IPS-20b (cell line): ENCODE measurements at regions not wholly inside any gene's neighbourhood (a gene's known extent, or its start where the extent isn't known, plus 50 kb on each side); places are given as distances from the start of the nearest gene placed in this dataset.

Experiments used
- H3K27ac ChIP-seq: one replicate; pipeline ENCODE4 v1.5.1; 2013; ENCODE audit warnings: low read length
- H3K27me3 ChIP-seq: 2 replicates; pipeline ENCODE4 v1.6.1; 2013; ENCODE audit warnings: mild to moderate bottlenecking, low read length, inconsistent platforms; ENCODE audit not compliant: insufficient read depth
- H3K36me3 ChIP-seq: 2 replicates; pipeline ENCODE4 v1.6.1; 2013; ENCODE audit warnings: low read depth, mild to moderate bottlenecking, inconsistent platforms, low read length, moderate library complexity; ENCODE audit not compliant: insufficient read depth
- H3K4me1 ChIP-seq: 2 replicates; pipeline ENCODE4 v1.6.1; 2013; ENCODE audit warnings: mild to moderate bottlenecking, control low read depth, inconsistent platforms, low read length, moderate library complexity; ENCODE audit not compliant: insufficient read depth
- H3K4me3 ChIP-seq: 2 replicates; pipeline ENCODE4 v1.5.1; 2013; ENCODE audit warnings: mild to moderate bottlenecking, low read length, inconsistent platforms
- H3K9ac ChIP-seq: 2 replicates; pipeline ENCODE4 v1.6.1; 2013; ENCODE audit warnings: low read depth, mild to moderate bottlenecking, inconsistent platforms, low read length, moderate library complexity
- H3K9me3 ChIP-seq: 2 replicates; pipeline ENCODE4 v1.6.1; 2013; ENCODE audit warnings: mild to moderate bottlenecking, low read depth, low read length, inconsistent platforms; ENCODE audit not compliant: insufficient read depth

GRCh38 chr16:85258629-85259028 lies 146.4 kb upstream of the CIBAR2 start:
- H3K9me3 ChIP-seq: no peaks in the 10 kb centered on the region
- peaks cover 4% of the 10 kb centered on the region; the same call in 1 of the 2 replicates for H3K4me1 ChIP-seq
- H3K4me3 ChIP-seq: no peak overlapping the region
- no peaks in the 10 kb centered on the region; the same call in 1 of the 2 replicates for H3K27me3 ChIP-seq
- no peak overlapping the region for H3K27ac ChIP-seq
- no peaks in the 10 kb centered on the region for H3K36me3 ChIP-seq
- H3K9ac ChIP-seq: no peak overlapping the region

- H3K9ac ChIP-seq: no peak overlapping the region
- no peak overlapping the region for H3K27ac ChIP-seq
- no peaks in the 10 kb centered on the region for H3K36me3 ChIP-seq
- H3K27me3 ChIP-seq: no peaks in the 10 kb centered on the region; the same call in 1 of the 2 replicates
- H3K4me3 ChIP-seq: no peak overlapping the region
- peaks cover 4% of the 10 kb centered on the region; the same call in 1 of the 2 replicates for H3K4me1 ChIP-seq
- H3K9me3 ChIP-seq: no peaks in the 10 kb centered on the region
Measured at GRCh38 chr16:85259115-85259831, 147.0 kb upstream of the CIBAR2 start.

GRCh38 chr16:85259832-85260167 lies 147.5 kb upstream of the CIBAR2 start:
- Histone ChIP-seq H3K4me1 (peaks cover 4% of the 10 kb centered on the region; the same call in 1 of the 2 replicates), H3K9me3 (no peaks in the 10 kb centered on the region), H3K9ac (no peak overlapping the region)

GRCh38 chr16:85261204-85261603 lies 148.9 kb upstream of the CIBAR2 start:
- H3K9ac ChIP-seq: no peak overlapping the region
- no peaks in the 10 kb centered on the region for H3K9me3 ChIP-seq
- peaks cover 4% of the 10 kb centered on the region; the same call in 1 of the 2 replicates for H3K4me1 ChIP-seq
- H3K27ac ChIP-seq: no peak overlapping the region
- H3K4me3 ChIP-seq: no peak overlapping the region
- no peaks in the 10 kb centered on the region; the same call in 1 of the 2 replicates for H3K27me3 ChIP-seq
- no peaks in the 10 kb centered on the region for H3K36me3 ChIP-seq

More at GRCh38 chr16:85259832-85260167, 147.5 kb upstream of the CIBAR2 start:
- no peaks in the 10 kb centered on the region for H3K36me3 ChIP-seq
- no peaks in the 10 kb centered on the region; the same call in 1 of the 2 replicates for H3K27me3 ChIP-seq
- H3K27ac ChIP-seq: no peak overlapping the region
- H3K4me3 ChIP-seq: no peak overlapping the region

- Histone ChIP-seq H3K27ac (no peak overlapping the region), H3K4me3 (no peak overlapping the region), H3K36me3 (no peaks in the 10 kb centered on the region), H3K9ac (no peak overlapping the region), H3K9me3 (no peaks in the 10 kb centered on the region), H3K27me3 (no peaks in the 10 kb centered on the region; the same call in 1 of the 2 replicates), H3K4me1 (peaks cover 4% of the 10 kb centered on the region; the same call in 1 of the 2 replicates)
Measured at GRCh38 chr16:85261657-85262557, 149.6 kb upstream of the CIBAR2 start.

- Histone ChIP-seq H3K27ac (no peak overlapping the region), H3K9me3 (no peaks in the 10 kb centered on the region), H3K4me1 (peaks cover 4% of the 10 kb centered on the region; the same call in 1 of the 2 replicates), H3K36me3 (no peaks in the 10 kb centered on the region), H3K27me3 (no peaks in the 10 kb centered on the region; the same call in 1 of the 2 replicates), H3K4me3 (no peak overlapping the region), H3K9ac (no peak overlapping the region)
Measured at GRCh38 chr16:85262558-85263238, 150.4 kb upstream of the CIBAR2 start.

- H3K9ac ChIP-seq: no peak overlapping the region
- no peak overlapping the region for H3K27ac ChIP-seq
- H3K4me3 ChIP-seq: no peak overlapping the region
- no peaks in the 10 kb centered on the region for H3K36me3 ChIP-seq
- H3K27me3 ChIP-seq: no peaks in the 10 kb centered on the region
- no peaks in the 10 kb centered on the region for H3K9me3 ChIP-seq
- H3K4me1 ChIP-seq: peaks cover 3% of the 10 kb centered on the region; the same call in 1 of the 2 replicates
Measured at GRCh38 chr16:85263239-85263585, 150.9 kb upstream of the CIBAR2 start.

GRCh38 chr16:85264752-85265151 lies 152.5 kb upstream of the CIBAR2 start:
- no peaks in the 10 kb centered on the region for H3K4me1 ChIP-seq

GRCh38 chr16:85265161-85265784 lies 153.0 kb upstream of the CIBAR2 start:
- no peaks in the 10 kb centered on the region for H3K36me3 ChIP-seq
- no peaks in the 10 kb centered on the region for H3K4me1 ChIP-seq
- no peak overlapping the region for H3K4me3 ChIP-seq
- no peaks in the 10 kb centered on the region for H3K9me3 ChIP-seq
- H3K27ac ChIP-seq: no peak overlapping the region
- H3K27me3 ChIP-seq: no peaks in the 10 kb centered on the region
- H3K9ac ChIP-seq: no peak overlapping the region

More at GRCh38 chr16:85264752-85265151, 152.5 kb upstream of the CIBAR2 start:
- H3K9me3 ChIP-seq: no peaks in the 10 kb centered on the region
- H3K9ac ChIP-seq: no peak overlapping the region
- H3K27me3 ChIP-seq: no peaks in the 10 kb centered on the region
- no peaks in the 10 kb centered on the region for H3K36me3 ChIP-seq
- H3K4me3 ChIP-seq: no peak overlapping the region
- H3K27ac ChIP-seq: no peak overlapping the region

GRCh38 chr16:85265810-85266209 lies 153.5 kb upstream of the CIBAR2 start:
- H3K9me3 ChIP-seq: no peaks in the 10 kb centered on the region
- H3K4me3 ChIP-seq: no peak overlapping the region
- H3K4me1 ChIP-seq: no peaks in the 10 kb centered on the region
- H3K27me3 ChIP-seq: no peaks in the 10 kb centered on the region
- no peaks in the 10 kb centered on the region for H3K36me3 ChIP-seq
- H3K27ac ChIP-seq: no peak overlapping the region
- H3K9ac ChIP-seq: no peak overlapping the region

- no peak overlapping the region for H3K4me3 ChIP-seq
- H3K27ac ChIP-seq: no peak overlapping the region
- no peaks in the 10 kb centered on the region for H3K4me1 ChIP-seq
- H3K9me3 ChIP-seq: no peaks in the 10 kb centered on the region
- no peak overlapping the region for H3K9ac ChIP-seq
- no peaks in the 10 kb centered on the region for H3K36me3 ChIP-seq
- no peaks in the 10 kb centered on the region for H3K27me3 ChIP-seq
Measured at GRCh38 chr16:85266857-85267256, 154.6 kb upstream of the CIBAR2 start.
